ENCODE measurements at regions not wholly inside any gene's neighbourhood (a gene's known extent, or its start where the extent isn't known, plus 50 kb on each side); places are given as distances from the start of the nearest gene placed in this dataset.

GRCh38 chr9:118529624-118530214, 825.5 kb downstream of the TLR4 start:
- TF ChIP-seq POLR2AphosphoS5 (IDR thresholded peaks at IDR 0.05; ENCODE audit: low read depth, low read length) (no peak), POLR2A (IDR thresholded peaks at IDR 0.05; ENCODE audit: low read depth, low read length) (no peak), SPI1 (IDR thresholded peaks at IDR 0.05; ENCODE audit: low read depth, low read length) (no peak), TAF1 (IDR thresholded peaks at IDR 0.05; ENCODE audit: low read depth, low read length) (no peak), PAX5 (IDR thresholded peaks at IDR 0.05; ENCODE audit: insufficient read depth, low read length, severe bottlenecking) (no peak)

All from GM12891 (cell line).